ENCODE measurements at regions not wholly inside any gene's neighbourhood (a gene's known extent, or its start where the extent isn't known, plus 50 kb on each side); places are given as distances from the start of the nearest gene placed in this dataset.

DNA sequence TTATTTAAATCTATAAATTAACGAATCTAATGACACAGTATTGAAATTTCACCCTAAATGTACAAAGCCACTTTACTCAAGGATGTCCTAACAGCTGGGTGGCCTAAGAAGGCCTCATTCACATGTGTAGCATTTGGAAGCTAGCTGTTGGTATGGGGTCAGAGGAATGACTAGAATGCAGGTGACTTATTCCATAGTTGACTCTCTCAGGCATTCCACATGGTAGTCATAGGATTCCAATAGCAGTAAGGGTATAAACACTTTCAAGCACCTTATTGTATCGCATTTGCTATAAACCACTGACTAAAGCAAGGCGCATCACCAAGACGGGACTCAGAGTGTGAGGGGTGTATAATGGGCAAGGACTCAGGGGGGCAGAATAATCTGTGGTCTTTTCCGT is 294.8 kb upstream of the EPHA3 start:
- TF ChIP-seq, protein P1, sequence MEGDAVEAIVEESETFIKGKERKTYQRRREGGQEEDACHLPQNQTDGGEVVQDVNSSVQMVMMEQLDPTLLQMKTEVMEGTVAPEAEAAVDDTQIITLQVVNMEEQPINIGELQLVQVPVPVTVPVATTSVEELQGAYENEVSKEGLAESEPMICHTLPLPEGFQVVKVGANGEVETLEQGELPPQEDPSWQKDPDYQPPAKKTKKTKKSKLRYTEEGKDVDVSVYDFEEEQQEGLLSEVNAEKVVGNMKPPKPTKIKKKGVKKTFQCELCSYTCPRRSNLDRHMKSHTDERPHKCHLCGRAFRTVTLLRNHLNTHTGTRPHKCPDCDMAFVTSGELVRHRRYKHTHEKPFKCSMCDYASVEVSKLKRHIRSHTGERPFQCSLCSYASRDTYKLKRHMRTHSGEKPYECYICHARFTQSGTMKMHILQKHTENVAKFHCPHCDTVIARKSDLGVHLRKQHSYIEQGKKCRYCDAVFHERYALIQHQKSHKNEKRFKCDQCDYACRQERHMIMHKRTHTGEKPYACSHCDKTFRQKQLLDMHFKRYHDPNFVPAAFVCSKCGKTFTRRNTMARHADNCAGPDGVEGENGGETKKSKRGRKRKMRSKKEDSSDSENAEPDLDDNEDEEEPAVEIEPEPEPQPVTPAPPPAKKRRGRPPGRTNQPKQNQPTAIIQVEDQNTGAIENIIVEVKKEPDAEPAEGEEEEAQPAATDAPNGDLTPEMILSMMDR (IDR thresholded peaks at IDR 0.05) = no peak
- TF ChIP-seq POLR2A (IDR thresholded peaks at IDR 0.05) (no peak), POLR2AphosphoS5 (IDR thresholded peaks at IDR 0.05) (no peak)

Measured in prostate gland (tissue), 2 donors.